ENCODE measurements at regions not wholly inside any gene's neighbourhood (a gene's known extent, or its start where the extent isn't known, plus 50 kb on each side); places are given as distances from the start of the nearest gene placed in this dataset.

- no peak for TF ChIP-seq CTCF (IDR thresholded peaks at IDR 0.05)
- no peak for TF ChIP-seq RFX5 (IDR thresholded peaks at IDR 0.05; ENCODE audit: low read length)
- TF ChIP-seq, protein P1, sequence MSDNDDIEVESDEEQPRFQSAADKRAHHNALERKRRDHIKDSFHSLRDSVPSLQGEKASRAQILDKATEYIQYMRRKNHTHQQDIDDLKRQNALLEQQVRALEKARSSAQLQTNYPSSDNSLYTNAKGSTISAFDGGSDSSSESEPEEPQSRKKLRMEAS (IDR thresholded peaks at IDR 0.05; ENCODE audit: low read depth), result no peak
These were observed 131.1 kb downstream of the AHR start for GRCh38 chr7:17429579-17429978.

Data from SK-N-SH (cell line).